CD4-positive, alpha-beta T cell treated with Interleukin-6 for 4 hours (primary cell): ENCODE measurements at regions not wholly inside any gene's neighbourhood (a gene's known extent, or its start where the extent isn't known, plus 50 kb on each side); places are given as distances from the start of the nearest gene placed in this dataset.

Experiments used
- DNase-seq: peaks from one replicate; pipeline ENCODE4 v3.0.0-alpha.2; 2020; ENCODE audit warnings: mixed read lengths

- DNase-seq, result no peak
Measured at GRCh38 chr14:103207388-103208072, 84.3 kb downstream of the TNFAIP2 start.

GRCh38 chr14:103209054-103209453 lies 85.8 kb downstream of the TNFAIP2 start:
- DNase-seq, result no peak

GRCh38 chr14:103209506-103209905 lies 86.2 kb downstream of the TNFAIP2 start:
- DNase-seq, result no peak

GRCh38 chr14:103213331-103213730 lies 90.1 kb downstream of the TNFAIP2 start:
- no peak for DNase-seq

- DNase-seq, result no peak
Measured at GRCh38 chr14:103214461-103214958, 91.2 kb downstream of the TNFAIP2 start.

GRCh38 chr14:103216399-103216798 lies 93.1 kb downstream of the TNFAIP2 start:
- no peak for DNase-seq

GRCh38 chr14:103216857-103217256 lies 93.6 kb downstream of the TNFAIP2 start:
- no peak for DNase-seq

GRCh38 chr14:103217538-103217937 lies 94.3 kb downstream of the TNFAIP2 start:
- no peak for DNase-seq

- no peak for DNase-seq
Measured at GRCh38 chr14:103220134-103220981, 97.1 kb downstream of the TNFAIP2 start.

- no peak for DNase-seq
Measured at GRCh38 chr14:103220982-103221641, 97.9 kb downstream of the TNFAIP2 start.

- DNase-seq, result no peak
Measured at GRCh38 chr14:103221781-103222358, 98.6 kb downstream of the TNFAIP2 start.

- DNase-seq, result no peak
Measured at GRCh38 chr14:103223818-103224352, 100.6 kb downstream of the TNFAIP2 start.

- DNase-seq, result no peak
Measured at GRCh38 chr14:103225062-103225461, 101.8 kb downstream of the TNFAIP2 start.

- no peak for DNase-seq
Measured at GRCh38 chr14:103225476-103225875, 102.2 kb downstream of the TNFAIP2 start.

- no peak for DNase-seq
Measured at GRCh38 chr14:103227094-103227768, 104.0 kb downstream of the TNFAIP2 start.

GRCh38 chr14:103228076-103228806 lies 105.0 kb downstream of the TNFAIP2 start:
- no peak for DNase-seq

- no peak for DNase-seq
Measured at GRCh38 chr14:103228866-103229265, 105.2 kb upstream of the EIF5 start.

GRCh38 chr14:103230021-103230420 lies 104.0 kb upstream of the EIF5 start:
- no peak for DNase-seq

- DNase-seq, result no peak
Measured at GRCh38 chr14:103230658-103231334, 103.2 kb upstream of the EIF5 start.

- DNase-seq, result no peak
Measured at GRCh38 chr14:103231376-103232019, 102.5 kb upstream of the EIF5 start.
